Peyer's patch (tissue), 4 donors: ENCODE measurements at regions not wholly inside any gene's neighbourhood (a gene's known extent, or its start where the extent isn't known, plus 50 kb on each side); places are given as distances from the start of the nearest gene placed in this dataset.

Experiments used
- CTCF ChIP-seq, 6 experiments: fragments of 450-650 bp in 4 of 6; fragments of 200-600 bp in 2 of 6; sonication (generic) in 1 of 6; IDR thresholded peaks; one replicate each; pipeline ENCODE4 v1.5.1; 2017 to 2019; ENCODE audit warnings: antibody characterized with exemption in 6 of 6, mild to moderate bottlenecking in 3 of 6, moderate library complexity in 1 of 6
- POLR2A ChIP-seq, 2 donors: fragments of 450-650 bp; IDR thresholded peaks; one replicate each; pipeline ENCODE4 v1.5.1; 2017; ENCODE audit warnings: antibody characterized with exemption in 2 of 2, mild to moderate bottlenecking in 2 of 2, moderate library complexity in 2 of 2

GRCh38 chr5:173783371-173783770 is 104.8 kb upstream of the CPEB4 start:
- TF ChIP-seq CTCF (IDR thresholded peaks at IDR 0.05) (no peak), POLR2A (IDR thresholded peaks at IDR 0.05) (no peak)
